ENCODE measurements at regions not wholly inside any gene's neighbourhood (a gene's known extent, or its start where the extent isn't known, plus 50 kb on each side); places are given as distances from the start of the nearest gene placed in this dataset.

DNA sequence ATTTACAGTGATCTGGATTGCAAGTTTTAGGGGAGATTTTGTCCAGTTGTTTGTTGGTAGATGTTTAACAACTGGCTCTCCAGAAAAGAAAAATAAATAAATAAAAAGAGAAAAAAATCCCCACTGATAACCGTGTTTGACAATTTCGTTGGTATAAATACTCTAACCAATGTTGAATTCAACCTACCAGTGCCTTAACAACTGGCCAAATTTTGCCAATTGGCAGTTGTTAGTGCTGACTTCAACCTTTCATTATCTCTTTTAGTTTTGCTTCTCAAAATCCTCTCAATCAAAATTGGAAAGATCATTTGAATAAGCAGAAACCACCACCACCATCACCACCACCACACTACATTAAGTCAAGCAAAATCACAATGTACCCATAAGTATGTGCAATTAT is 490.3 kb downstream of the PIK3C3 start:
- no peak for DNase-seq (ENCODE audit: low read depth)
- CTCF ChIA-PET = no interaction called here
- Histone ChIP-seq H3K27me3 (ENCODE audit: control insufficient read depth, insufficient read depth, low read length) (no peaks in the 10 kb centered on the region), H3K36me3 (ENCODE audit: control insufficient read depth, insufficient read depth, low read length) (no peaks in the 10 kb centered on the region), H3K4me3 (ENCODE audit: low read depth, low read length) (no peak overlapping the region)
- POLR2A ChIA-PET = no interaction called here
- no peak for TF ChIP-seq CTCF (IDR thresholded peaks at IDR 0.05; ENCODE audit: insufficient read depth, low read depth, low read length)

DNA sequence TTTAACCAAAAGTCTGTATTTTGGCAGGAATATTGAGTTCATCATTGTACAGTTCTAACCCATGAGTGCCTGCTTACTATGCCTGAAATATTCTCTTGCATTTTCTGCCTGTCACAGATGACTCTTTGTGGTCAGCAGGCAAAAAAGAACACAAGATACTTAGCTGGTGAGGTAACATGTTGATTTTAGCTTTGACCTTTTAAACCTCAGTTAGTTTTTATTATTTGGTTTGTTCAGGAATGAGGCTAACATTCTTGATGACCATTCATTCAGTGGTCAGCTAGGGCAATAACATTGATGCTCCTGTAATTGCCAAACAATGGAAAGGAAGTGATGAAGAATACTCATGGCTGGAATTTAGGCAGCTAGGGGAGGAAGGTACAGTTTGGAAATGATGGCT is 491.2 kb downstream of the PIK3C3 start:
- POLR2A ChIA-PET = no interaction called here
- no peaks in the 10 kb centered on the region for H3K36me3 ChIP-seq (ENCODE audit: control insufficient read depth, insufficient read depth, low read length)
- TF ChIP-seq CTCF (IDR thresholded peaks at IDR 0.05; ENCODE audit: insufficient read depth, low read depth, low read length) = no peak
- CTCF ChIA-PET = no interaction called here
- peak; percentile 8 for DNase-seq (ENCODE audit: low read depth)
- no peak overlapping the region for H3K4me3 ChIP-seq (ENCODE audit: low read depth, low read length)
- H3K27me3 ChIP-seq (ENCODE audit: control insufficient read depth, insufficient read depth, low read length) = no peaks in the 10 kb centered on the region

GRCh38 chr18:42447688-42448087 is 492.7 kb downstream of the PIK3C3 start:
- Histone ChIP-seq H3K36me3 (ENCODE audit: control insufficient read depth, insufficient read depth, low read length) (no peaks in the 10 kb centered on the region), H3K4me3 (ENCODE audit: low read depth, low read length) (no peak overlapping the region), H3K27me3 (ENCODE audit: control insufficient read depth, insufficient read depth, low read length) (no peaks in the 10 kb centered on the region)
- no peak for DNase-seq (ENCODE audit: low read depth)
- no peak for TF ChIP-seq CTCF (IDR thresholded peaks at IDR 0.05; ENCODE audit: insufficient read depth, low read depth, low read length)
- ChIA-PET POLR2A (no interaction called here), CTCF (no interaction called here)

- no peak for DNase-seq (ENCODE audit: low read depth)
- no peak for TF ChIP-seq CTCF (IDR thresholded peaks at IDR 0.05; ENCODE audit: insufficient read depth, low read depth, low read length)
- Histone ChIP-seq H3K36me3 (ENCODE audit: control insufficient read depth, insufficient read depth, low read length) (no peaks in the 10 kb centered on the region), H3K27me3 (ENCODE audit: control insufficient read depth, insufficient read depth, low read length) (no peaks in the 10 kb centered on the region), H3K4me3 (ENCODE audit: low read depth, low read length) (no peak overlapping the region)
- ChIA-PET CTCF (no interaction called here), POLR2A (no interaction called here)
Measured at GRCh38 chr18:42458226-42458625, 503.2 kb downstream of the PIK3C3 start.

DNA sequence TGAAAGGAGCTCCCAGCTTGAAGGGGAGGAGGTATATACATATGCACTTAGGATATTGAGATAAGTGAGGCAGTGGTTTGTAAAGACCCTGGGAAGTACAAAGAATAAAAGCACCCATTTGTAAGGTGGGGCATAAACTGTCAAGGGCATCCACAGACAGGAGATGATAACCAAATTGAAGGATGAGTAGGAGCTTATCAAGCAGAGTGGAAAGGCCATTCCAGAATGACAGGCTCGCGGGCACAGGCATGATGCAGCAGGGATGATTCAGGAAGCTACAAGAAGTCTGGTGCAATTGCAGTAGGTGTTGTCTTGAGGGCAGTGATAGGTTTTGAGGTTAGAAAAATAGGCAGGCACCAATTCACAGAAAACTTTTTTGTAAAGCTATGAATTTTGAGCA is 504.8 kb downstream of the PIK3C3 start:
- CTCF ChIA-PET = no interaction called here
- Histone ChIP-seq H3K36me3 (ENCODE audit: control insufficient read depth, insufficient read depth, low read length) (no peaks in the 10 kb centered on the region), H3K4me3 (ENCODE audit: low read depth, low read length) (no peak overlapping the region), H3K27me3 (ENCODE audit: control insufficient read depth, insufficient read depth, low read length) (no peaks in the 10 kb centered on the region)
- no peak for DNase-seq (ENCODE audit: low read depth)
- TF ChIP-seq CTCF (IDR thresholded peaks at IDR 0.05; ENCODE audit: insufficient read depth, low read depth, low read length) = no peak
- POLR2A ChIA-PET = no interaction called here
